Transverse colon (tissue), 4 donors: ENCODE measurements at regions not wholly inside any gene's neighbourhood (a gene's known extent, or its start where the extent isn't known, plus 50 kb on each side); places are given as distances from the start of the nearest gene placed in this dataset.

Experiments used
- DNase-seq: peaks from one replicate; pipeline ENCODE4 v3.0.0-alpha.2; 2019
- H3K27ac ChIP-seq, 4 donors: fragments of 200-600 bp; sonication (generic); 2 replicates each; pipeline ENCODE4 v1.5.1; 2016 to 2018; ENCODE audit warnings: inconsistent platforms in 4 of 4
- H3K27me3 ChIP-seq: fragments of 200-600 bp; sonication (generic); 2 replicates; pipeline ENCODE4 v1.5.1; 2017; ENCODE audit warnings: inconsistent platforms
- H3K36me3 ChIP-seq, 4 donors: fragments of 200-600 bp; sonication (generic); 2 replicates each; pipeline ENCODE4 v1.5.1; 2017 to 2019; ENCODE audit warnings: inconsistent platforms in 4 of 4
- H3K4me1 ChIP-seq, 4 donors: fragments of 200-600 bp; sonication (generic); 2 replicates each; pipeline ENCODE4 v1.5.1; 2017 to 2020; ENCODE audit warnings: inconsistent platforms in 4 of 4
- H3K4me3 ChIP-seq, 4 donors: fragments of 200-600 bp; sonication (generic); 1 replicate in 1 of 4; 2 replicates in 3 of 4; pipeline versions ENCODE4 v1.5.1 to v1.6.1; 2017 to 2019; ENCODE audit warnings: inconsistent platforms in 4 of 4
- H3K9me3 ChIP-seq, 2 donors: fragments of 200-600 bp; sonication (generic); 2 replicates each; pipeline ENCODE4 v1.5.1; 2017 to 2019; ENCODE audit warnings: inconsistent platforms in 2 of 2
- CTCF ChIP-seq, 5 experiments: fragments of 200-600 bp in 3 of 5; fragments of 450-650 bp in 2 of 5; sonication (generic) in 3 of 5; IDR thresholded peaks; 1 replicate in 2 of 5; 2 replicates in 3 of 5; pipeline ENCODE4 v1.5.1; 2016 to 2017; ENCODE audit warnings: antibody characterized with exemption in 5 of 5, inconsistent platforms in 3 of 5, mild to moderate bottlenecking in 2 of 5, moderate library complexity in 1 of 5
- EP300 ChIP-seq: sonication (generic); formaldehyde crosslinking; IDR thresholded peaks from one replicate; pipeline ENCODE4 v1.6.1; 2017; ENCODE audit warnings: antibody characterized with exemption, low read depth
- POLR2A ChIP-seq: fragments of 450-650 bp; IDR thresholded peaks from one replicate; pipeline ENCODE4 v1.6.1; 2016; ENCODE audit warnings: antibody characterized with exemption, mild to moderate bottlenecking, moderate library complexity
- POLR2AphosphoS5 ChIP-seq, 3 donors: sonication (generic); formaldehyde crosslinking; IDR thresholded peaks; one replicate each; pipeline ENCODE4 v1.6.1; 2016; ENCODE audit warnings: antibody characterized with exemption in 3 of 3
- WGBS, 2 donors: methylation state at CpG; one replicate each; pipeline ENCODE4 v1.1.5; 2018; ENCODE audit warnings: low coverage in 1 of 2; 5-methylcytosine and 5-hydroxymethylcytosine counted together
- in situ Hi-C, 4 donors: fragments of 200-750 bp; cut with MboI; loops; one replicate each; pipeline versions ENCODE4 v1.15.0 to v1.15.1; 2017; ENCODE audit warnings: low sequenced_read_pairs in 3 of 4, low pct_ligation_motif_present in 1 of 4, low pct_unique_long_range_greater_than_20kb in 1 of 4
- intact Hi-C: fragments of 100-400 bp; cut with DNase I; formaldehyde crosslinking; loops from one replicate; pipeline ENCODE4 v1.15.1; 2023; ENCODE audit warnings: low total_unique reads

GRCh38 chr4:3851881-3852280, 85.7 kb downstream of the ADRA2C start:
- 48% methylated on average over 10 of the region's 10 CpGs; no CpG with 5 or more reads in 1 of the 2 donors for WGBS, 2 donors
- no peak overlapping the region for H3K27ac ChIP-seq
- TF ChIP-seq CTCF (IDR thresholded peaks at IDR 0.05), result no peak
- TF ChIP-seq POLR2A, result no peak
- no peak for TF ChIP-seq POLR2AphosphoS5 (IDR thresholded peaks at IDR 0.05)
- TF ChIP-seq EP300, result no peak
- DNase-seq, result no peak
- no peaks in the 10 kb centered on the region for H3K36me3 ChIP-seq
- no peak overlapping the region for H3K4me3 ChIP-seq
- intact Hi-C loops (no loop called here), in situ Hi-C loops (no loop called here)
- no peaks in the 10 kb centered on the region for H3K9me3 ChIP-seq
- H3K27me3 ChIP-seq, result peaks cover 10% of the 10 kb centered on the region
- no peaks in the 10 kb centered on the region for H3K4me1 ChIP-seq

- no peak for DNase-seq
- H3K36me3 ChIP-seq, result no peaks in the 10 kb centered on the region
- no peaks in the 10 kb centered on the region for H3K4me1 ChIP-seq
- no peak overlapping the region for H3K4me3 ChIP-seq
- H3K27ac ChIP-seq, result no peak overlapping the region
- in situ Hi-C loops, result no loop called here
- WGBS, 2 donors, result 48 to 100% methylated on average over 1 to 11 of the region's 11 CpGs
- peaks cover 10% of the 10 kb centered on the region for H3K27me3 ChIP-seq
- intact Hi-C loops, result no loop called here
- TF ChIP-seq EP300 (no peak), POLR2AphosphoS5 (IDR thresholded peaks at IDR 0.05) (no peak), CTCF (IDR thresholded peaks at IDR 0.05) (no peak), POLR2A (no peak)
- H3K9me3 ChIP-seq, result no peaks in the 10 kb centered on the region
Measured at GRCh38 chr4:3852309-3852708, 86.1 kb downstream of the ADRA2C start.

- H3K27me3 ChIP-seq, result peaks cover 10% of the 10 kb centered on the region
- 61 to 81% methylated on average over 3 of the region's 3 CpGs for WGBS, 2 donors
- no peak overlapping the region for H3K27ac ChIP-seq
- H3K4me3 ChIP-seq, result no peak overlapping the region
- H3K4me1 ChIP-seq, result no peaks in the 10 kb centered on the region
- H3K36me3 ChIP-seq, result no peaks in the 10 kb centered on the region
- TF ChIP-seq CTCF (IDR thresholded peaks at IDR 0.05) (no peak), POLR2A (no peak), EP300 (no peak), POLR2AphosphoS5 (IDR thresholded peaks at IDR 0.05) (no peak)
- intact Hi-C loops (no loop called here), in situ Hi-C loops (no loop called here)
- H3K9me3 ChIP-seq, result no peaks in the 10 kb centered on the region
- no peak for DNase-seq
Measured at GRCh38 chr4:3852711-3853110, 86.5 kb downstream of the ADRA2C start.

GRCh38 chr4:3853388-3854035, 87.3 kb downstream of the ADRA2C start:
- H3K4me3 ChIP-seq, result no peak overlapping the region
- H3K27ac ChIP-seq, result no peak overlapping the region
- no peaks in the 10 kb centered on the region for H3K9me3 ChIP-seq
- TF ChIP-seq POLR2A, result no peak
- no peak for TF ChIP-seq EP300
- no peak for TF ChIP-seq POLR2AphosphoS5 (IDR thresholded peaks at IDR 0.05)
- no peak for TF ChIP-seq CTCF (IDR thresholded peaks at IDR 0.05)
- DNase-seq, result no peak
- in situ Hi-C loops, result no loop called here
- H3K4me1 ChIP-seq, result no peaks in the 10 kb centered on the region
- H3K36me3 ChIP-seq, result no peaks in the 10 kb centered on the region
- intact Hi-C loops, result no loop called here
- 48 to 80% methylated on average over 3 to 9 of the region's 10 CpGs for WGBS, 2 donors
- peaks cover 10% of the 10 kb centered on the region for H3K27me3 ChIP-seq
